C4-2B (cell line): ENCODE measurements at regions not wholly inside any gene's neighbourhood (a gene's known extent, or its start where the extent isn't known, plus 50 kb on each side); places are given as distances from the start of the nearest gene placed in this dataset.

Source experiments
- CTCF ChIP-seq: fragments of 450-650 bp; conservative IDR thresholded peaks from 2 replicates; pipeline ENCODE4 v1.5.1; 2017; ENCODE audit warnings: mild to moderate bottlenecking
- ZFX ChIP-seq: fragments of 450-650 bp; IDR thresholded peaks from 2 replicates; pipeline ENCODE4 v1.6.1; 2017

DNA sequence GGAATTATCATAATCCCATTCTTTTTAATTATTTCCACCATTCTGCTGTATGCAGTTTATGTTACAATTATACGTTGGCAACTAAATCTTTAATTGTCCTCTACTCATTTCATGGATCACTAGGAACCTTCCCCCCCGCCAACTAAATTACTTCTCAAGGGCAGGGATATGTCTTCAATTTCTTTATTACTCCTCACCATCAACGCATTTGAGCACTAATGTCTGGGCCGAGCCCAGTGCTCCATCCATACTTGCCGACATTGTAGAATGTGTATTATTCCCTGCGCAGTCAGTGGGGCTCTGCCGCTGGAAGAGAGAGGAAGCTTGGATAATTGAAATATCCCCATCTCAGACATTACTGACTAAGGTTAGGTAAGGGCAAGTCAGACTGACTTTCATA is 236.4 kb upstream of the AJAP1 start:
- TF ChIP-seq CTCF = no peak
- TF ChIP-seq ZFX = no peak
